ENCODE measurements at regions not wholly inside any gene's neighbourhood (a gene's known extent, or its start where the extent isn't known, plus 50 kb on each side); places are given as distances from the start of the nearest gene placed in this dataset.

DNA sequence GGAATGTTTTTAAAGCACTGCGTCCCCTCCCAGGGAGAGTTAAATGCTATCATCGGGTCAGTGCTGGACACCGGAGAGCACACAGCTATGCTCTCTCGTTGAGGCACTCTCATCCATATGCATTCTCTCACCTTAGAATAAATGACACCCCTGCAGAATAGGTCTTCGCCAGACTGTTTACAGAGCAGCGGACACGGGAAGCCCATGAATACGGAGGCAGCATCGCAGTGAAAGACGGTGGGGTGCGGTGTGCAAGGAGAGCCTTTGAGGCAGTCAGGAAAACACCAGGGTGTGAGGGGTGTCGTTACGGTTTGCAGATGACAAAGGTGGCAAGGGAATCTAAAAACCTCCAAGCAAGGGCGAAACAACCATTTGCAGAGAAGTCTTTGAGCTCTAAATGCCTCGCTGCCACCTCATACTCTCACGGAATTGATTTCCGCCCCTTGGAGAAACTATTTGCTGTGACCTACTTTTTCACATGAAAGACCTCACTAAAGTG is 169.2 kb upstream of the FHL2 start:
- DNase-seq (ENCODE audit: low spot score), result no peak
- TF ChIP-seq, protein P1, sequence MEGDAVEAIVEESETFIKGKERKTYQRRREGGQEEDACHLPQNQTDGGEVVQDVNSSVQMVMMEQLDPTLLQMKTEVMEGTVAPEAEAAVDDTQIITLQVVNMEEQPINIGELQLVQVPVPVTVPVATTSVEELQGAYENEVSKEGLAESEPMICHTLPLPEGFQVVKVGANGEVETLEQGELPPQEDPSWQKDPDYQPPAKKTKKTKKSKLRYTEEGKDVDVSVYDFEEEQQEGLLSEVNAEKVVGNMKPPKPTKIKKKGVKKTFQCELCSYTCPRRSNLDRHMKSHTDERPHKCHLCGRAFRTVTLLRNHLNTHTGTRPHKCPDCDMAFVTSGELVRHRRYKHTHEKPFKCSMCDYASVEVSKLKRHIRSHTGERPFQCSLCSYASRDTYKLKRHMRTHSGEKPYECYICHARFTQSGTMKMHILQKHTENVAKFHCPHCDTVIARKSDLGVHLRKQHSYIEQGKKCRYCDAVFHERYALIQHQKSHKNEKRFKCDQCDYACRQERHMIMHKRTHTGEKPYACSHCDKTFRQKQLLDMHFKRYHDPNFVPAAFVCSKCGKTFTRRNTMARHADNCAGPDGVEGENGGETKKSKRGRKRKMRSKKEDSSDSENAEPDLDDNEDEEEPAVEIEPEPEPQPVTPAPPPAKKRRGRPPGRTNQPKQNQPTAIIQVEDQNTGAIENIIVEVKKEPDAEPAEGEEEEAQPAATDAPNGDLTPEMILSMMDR (IDR thresholded peaks at IDR 0.05; ENCODE audit: borderline replicate concordance, control extremely low read depth, extremely low read depth, insufficient read depth, missing control alignments), result no peak
- in situ Hi-C loops (cut with MboI; ENCODE audit: low sequenced_read_pairs, unreplicated experiment), result no loop called here

DNA sequence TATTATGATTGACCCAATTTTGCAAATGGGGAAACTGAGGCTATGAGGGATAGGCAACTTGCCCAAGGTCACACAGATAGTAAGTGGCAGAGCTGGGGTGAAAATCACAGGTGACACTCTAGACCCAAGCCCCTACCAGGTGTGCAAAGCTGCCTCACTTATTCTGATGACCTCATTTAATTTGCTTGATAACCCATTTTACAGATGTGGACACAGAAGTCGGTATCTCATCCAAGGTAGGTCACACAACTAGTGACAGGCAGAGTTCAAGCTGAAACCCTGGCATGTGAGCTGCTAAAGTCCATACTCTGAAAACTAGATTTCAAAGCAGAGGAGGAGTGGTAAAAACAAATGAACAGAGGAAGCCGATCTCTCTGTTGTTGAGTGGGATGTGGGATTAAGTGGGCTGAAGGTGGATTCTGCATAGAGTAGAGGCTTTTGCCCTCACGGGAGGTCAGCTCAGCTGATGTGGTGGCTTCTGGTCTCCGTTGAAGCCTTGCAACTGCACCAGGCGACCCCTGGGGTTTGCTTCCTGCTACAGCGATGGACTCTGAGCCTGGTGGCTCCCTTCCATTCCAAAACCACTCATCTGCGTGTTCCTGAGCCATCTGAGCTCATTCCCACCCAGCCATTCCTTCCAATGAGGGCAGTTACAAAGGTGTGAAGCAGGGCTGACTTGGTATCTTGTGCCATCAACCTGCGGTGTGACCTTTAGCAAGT is 164.3 kb upstream of the FHL2 start:
- in situ Hi-C loops (cut with MboI; ENCODE audit: low sequenced_read_pairs, unreplicated experiment), result no loop called here
- TF ChIP-seq, protein P1 (IDR thresholded peaks at IDR 0.05; ENCODE audit: borderline replicate concordance, control extremely low read depth, extremely low read depth, insufficient read depth, missing control alignments), result no peak
- no peak for DNase-seq (ENCODE audit: low spot score)

DNA sequence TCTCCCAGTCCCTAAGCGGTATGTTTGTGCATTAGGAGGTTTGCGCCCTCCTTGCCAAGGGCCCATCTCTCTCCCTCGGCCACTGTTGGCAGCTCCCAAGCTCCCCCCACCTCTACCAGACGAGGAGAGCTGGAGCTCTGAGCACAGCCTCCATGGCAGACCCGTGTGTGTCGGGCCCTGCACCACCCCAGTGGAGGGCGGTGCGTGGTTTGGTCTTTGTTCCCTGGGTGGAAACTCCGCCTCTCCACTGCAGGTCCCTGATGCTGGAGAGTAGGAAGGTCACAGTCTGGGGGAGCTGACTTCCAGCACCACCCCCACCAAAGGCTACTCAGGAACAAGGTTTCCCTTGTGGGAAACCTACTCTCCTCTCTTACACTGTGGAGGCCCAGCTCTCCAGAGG is 162.6 kb upstream of the FHL2 start:
- TF ChIP-seq, protein P1 (IDR thresholded peaks at IDR 0.05; ENCODE audit: borderline replicate concordance, control extremely low read depth, extremely low read depth, insufficient read depth, missing control alignments), result no peak
- in situ Hi-C loops (cut with MboI; ENCODE audit: low sequenced_read_pairs, unreplicated experiment), result no loop called here
- DNase-seq (ENCODE audit: low spot score), result no peak

DNA sequence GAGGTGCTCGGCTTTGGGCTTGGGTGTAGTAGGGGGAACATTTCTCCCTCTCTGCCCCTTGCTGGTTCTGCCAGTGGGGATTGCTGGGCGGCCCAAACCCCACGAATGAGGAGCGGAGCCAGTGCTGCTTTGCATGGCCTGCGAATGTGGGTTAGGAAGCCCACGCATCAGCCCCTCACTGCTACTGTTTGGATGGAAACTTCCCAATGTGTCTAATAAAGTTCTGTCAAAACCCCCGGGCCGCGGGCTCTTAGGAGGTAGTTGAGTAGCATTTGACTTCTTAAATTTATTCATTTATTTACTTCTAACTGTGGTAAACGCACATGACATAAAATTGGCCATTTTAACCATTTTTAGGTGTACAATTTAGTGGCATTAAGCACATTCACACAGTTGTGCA is 161.3 kb upstream of the FHL2 start:
- no peak for DNase-seq (ENCODE audit: low spot score)
- in situ Hi-C loops (cut with MboI; ENCODE audit: low sequenced_read_pairs, unreplicated experiment), result no loop called here
- TF ChIP-seq, protein P1 (IDR thresholded peaks at IDR 0.05; ENCODE audit: borderline replicate concordance, control extremely low read depth, extremely low read depth, insufficient read depth, missing control alignments), result no peak

DNA sequence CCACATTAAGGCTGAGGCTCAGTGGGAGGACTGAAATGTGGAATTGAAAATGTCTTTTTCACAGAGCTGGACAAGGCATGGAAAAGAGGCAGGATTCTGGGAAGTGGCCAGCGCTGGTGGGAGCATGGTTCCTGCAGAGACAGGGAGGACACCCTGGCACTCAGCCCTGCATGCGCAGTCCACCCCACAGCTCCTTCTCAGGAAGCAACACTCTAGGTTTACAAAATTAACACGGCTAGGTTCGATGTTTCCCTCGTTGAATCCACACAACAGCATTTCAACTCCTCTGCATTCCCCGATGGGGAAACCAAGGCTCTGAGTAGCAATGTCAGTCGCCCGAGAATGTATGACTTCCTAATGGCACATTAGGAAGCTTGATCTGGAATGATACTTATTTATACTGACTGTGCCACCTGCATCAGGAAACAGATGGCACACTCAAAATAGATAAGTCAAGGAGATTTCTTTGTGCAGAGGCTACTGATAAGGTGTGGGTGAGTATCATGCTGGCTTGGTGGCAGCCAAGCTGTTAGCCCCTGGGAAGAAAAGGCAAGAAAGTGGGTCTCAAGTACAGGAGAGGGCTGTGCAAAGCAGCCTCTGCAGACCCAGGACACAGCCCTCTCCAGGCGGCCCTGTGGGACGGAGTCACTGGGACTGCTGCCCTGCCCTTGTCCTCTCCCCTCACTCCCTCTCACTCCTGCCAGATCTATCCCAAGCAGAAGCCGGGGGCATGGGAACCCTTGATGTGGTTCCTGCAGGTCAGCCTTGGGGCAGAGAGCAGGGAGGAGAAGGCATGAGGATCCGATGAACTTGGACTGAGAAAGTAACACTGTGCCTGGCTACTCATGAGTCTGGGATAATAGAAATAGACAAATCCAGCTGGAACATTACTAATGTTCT is 158.4 kb upstream of the FHL2 start:
- TF ChIP-seq, protein P1 (IDR thresholded peaks at IDR 0.05; ENCODE audit: borderline replicate concordance, control extremely low read depth, extremely low read depth, insufficient read depth, missing control alignments), result no peak
- no peak for DNase-seq (ENCODE audit: low spot score)
- in situ Hi-C loops (cut with MboI; ENCODE audit: low sequenced_read_pairs, unreplicated experiment), result no loop called here

DNA sequence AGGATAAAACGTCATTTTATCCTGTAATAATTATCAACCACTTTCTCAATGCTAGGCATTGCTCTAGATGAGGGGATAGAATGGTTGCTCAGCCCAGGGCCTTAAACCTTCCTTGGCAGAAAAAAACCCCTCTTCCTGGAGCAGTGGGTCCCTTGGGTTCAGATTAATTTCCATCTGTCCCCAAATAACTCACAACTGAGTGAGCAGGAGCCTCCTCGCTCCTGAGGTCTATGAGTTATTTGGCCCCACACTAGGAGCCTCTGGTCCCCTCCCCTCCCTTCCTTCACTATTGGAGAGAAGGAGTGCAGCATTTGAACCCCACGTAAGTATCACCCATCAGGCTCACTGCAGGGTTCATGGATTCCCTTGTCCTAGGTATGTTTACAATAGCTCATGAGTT is 157.5 kb upstream of the FHL2 start:
- in situ Hi-C loops (cut with MboI; ENCODE audit: low sequenced_read_pairs, unreplicated experiment), result no loop called here
- no peak for DNase-seq (ENCODE audit: low spot score)
- TF ChIP-seq, protein P1 (IDR thresholded peaks at IDR 0.05; ENCODE audit: borderline replicate concordance, control extremely low read depth, extremely low read depth, insufficient read depth, missing control alignments), result no peak

All from GM13976 (cell line).